HG03060 (cell line): ENCODE measurements at regions not wholly inside any gene's neighbourhood (a gene's known extent, or its start where the extent isn't known, plus 50 kb on each side); places are given as distances from the start of the nearest gene placed in this dataset.

ENCODE experiments used
- ATAC-seq: cut with Tn5 transposase; IDR thresholded peaks from one replicate; pipeline ENCODE4 v1.9.1; 2021; ENCODE audit warnings: low read depth, moderate number of reproducible peaks; ENCODE audit not compliant: unreplicated experiment

- no peak for ATAC-seq
These were observed 52.5 kb upstream of the RPL34 start for GRCh38 chr4:108567831-108568230.

DNA sequence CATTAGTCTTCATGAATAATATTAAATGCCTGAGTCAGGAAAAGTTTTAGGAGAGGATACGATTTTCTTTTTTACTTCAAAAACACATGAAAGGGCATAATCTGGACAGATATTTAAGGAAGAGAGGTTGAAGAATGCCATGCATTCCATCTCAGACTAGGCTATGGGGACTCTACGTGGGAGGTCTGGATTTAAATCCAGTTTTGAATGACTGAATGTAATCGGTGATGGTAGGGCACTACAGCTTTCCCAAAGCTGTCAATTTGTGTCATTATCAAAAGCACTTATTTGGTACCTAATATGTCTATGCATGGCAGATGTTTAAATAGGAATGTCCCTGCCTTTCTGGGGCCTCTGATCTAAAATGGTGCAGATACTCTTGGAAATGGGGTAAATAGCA, 59.3 kb upstream of the RPL34 start:
- no peak for ATAC-seq

- no peak for ATAC-seq
These were observed 59.8 kb upstream of the RPL34 start for GRCh38 chr4:108560616-108561015.

DNA sequence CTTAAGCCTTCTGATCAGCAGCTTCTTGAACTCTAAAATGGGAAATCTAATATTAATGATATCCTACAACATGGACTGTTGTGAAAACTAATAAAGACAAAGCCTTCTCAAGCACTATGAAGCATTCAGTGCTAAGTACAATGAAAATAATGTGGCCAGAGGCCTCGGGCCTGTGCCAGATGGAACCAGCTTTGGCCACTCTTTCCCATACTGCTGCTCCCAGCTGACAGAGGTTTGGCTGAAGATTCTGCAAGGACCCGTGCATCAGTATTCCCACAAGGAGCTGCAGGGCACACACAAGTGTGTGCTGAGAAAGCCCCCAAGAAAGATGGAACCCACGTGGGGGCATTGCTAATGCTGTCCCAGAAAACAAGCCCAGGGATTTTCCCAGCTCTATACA, 60.5 kb upstream of the RPL34 start:
- no peak for ATAC-seq

DNA sequence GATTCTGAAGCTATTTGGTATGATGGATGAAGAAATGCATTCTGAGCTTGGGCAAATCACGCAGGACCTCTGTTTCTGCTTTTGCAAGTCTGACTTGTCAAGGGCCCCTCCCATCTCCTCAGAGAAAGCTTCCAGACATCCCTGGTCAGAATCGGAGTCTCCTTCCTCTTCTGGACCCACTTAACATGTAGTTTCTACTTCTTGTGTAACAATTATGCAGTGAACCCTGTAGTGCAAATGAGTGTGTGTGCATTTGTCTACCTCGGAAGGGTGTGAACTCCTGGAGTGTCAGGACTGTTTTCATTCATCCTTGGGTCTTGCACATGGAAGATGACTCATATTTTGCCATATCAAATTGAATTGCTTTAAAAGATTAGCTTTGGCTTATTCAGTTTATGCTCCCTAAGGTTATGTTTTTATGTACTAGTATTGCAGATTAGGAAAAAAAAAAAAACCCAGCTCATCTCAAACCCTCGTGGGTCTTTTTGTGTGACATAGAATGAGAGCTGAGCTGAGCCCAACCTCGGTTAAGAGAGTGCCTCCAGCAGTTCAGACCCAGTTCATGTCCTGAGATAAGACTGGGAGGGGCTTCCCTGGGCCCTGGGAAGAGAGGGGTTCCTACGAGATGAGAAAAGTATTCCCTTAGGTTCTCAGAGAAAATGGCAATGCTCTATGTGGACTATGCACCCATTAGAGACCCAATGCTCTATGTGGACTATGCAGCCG, 61.1 kb upstream of the RPL34 start:
- no peak for ATAC-seq

GRCh38 chr4:108556588-108557200, 63.7 kb upstream of the RPL34 start:
- ATAC-seq = no peak

DNA sequence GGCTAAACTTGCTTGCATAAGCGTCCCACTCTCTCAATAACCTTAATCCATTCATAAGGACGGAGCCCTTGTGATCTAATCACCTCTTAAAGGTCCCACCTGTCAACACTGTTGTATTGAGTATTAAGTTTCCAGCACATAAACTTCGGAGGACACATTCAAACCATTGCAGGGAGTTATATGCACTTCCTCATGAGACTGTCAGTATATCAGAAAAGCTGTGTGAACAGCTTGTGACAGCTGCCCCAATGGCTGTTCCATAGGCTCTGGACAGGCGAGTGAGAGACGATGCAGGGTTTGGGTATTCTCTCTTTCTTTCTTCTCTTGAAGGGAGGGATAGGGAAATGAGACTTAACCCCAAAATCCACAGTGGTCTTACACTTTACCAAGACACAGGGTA, 64.2 kb upstream of the RPL34 start:
- no peak for ATAC-seq

DNA sequence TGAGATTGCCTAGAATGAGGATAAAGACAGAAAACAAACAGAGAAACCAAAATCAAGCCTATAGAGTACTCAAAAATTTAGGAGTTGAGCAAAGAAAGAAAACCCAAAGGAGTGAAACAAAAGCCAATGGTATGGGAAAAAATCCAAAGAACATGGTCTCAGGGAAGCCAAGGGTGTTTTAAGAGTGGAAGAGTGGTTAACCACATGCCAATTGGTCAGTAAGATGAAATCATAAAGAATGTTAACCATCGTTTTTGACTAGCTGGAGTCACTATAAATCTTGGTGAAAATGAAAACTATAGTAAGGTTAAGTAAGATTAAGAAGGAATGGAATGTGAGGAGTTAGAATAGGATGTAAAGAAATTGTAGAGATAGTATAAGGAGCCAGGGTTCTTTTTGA, 64.7 kb upstream of the RPL34 start:
- ATAC-seq = no peak

DNA sequence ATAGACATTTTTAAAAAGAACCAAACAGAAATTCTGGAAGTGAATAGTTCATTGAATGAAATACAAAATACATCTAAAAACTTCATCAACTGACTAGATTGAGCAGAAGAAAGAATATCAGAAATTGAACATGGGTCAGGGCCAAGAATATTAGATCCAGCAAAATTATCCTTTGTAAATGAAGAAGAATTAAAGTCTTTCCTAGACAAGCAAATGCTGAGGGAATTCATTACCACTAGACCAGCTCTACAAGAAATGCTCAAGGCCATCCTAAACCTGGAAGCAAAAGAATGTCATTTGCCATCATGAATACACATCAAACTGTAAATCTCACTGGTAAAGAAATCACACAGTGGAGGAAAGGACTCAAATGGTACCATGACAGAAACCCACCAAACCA, 72.7 kb upstream of the RPL34 start:
- no peak for ATAC-seq

- no peak for ATAC-seq
These were observed 73.6 kb upstream of the RPL34 start for GRCh38 chr4:108546728-108547127.

- no peak for ATAC-seq
These were observed 75.9 kb upstream of the RPL34 start for GRCh38 chr4:108544481-108544880.

- no peak for ATAC-seq
These were observed 76.9 kb upstream of the RPL34 start for GRCh38 chr4:108543359-108543968.

DNA sequence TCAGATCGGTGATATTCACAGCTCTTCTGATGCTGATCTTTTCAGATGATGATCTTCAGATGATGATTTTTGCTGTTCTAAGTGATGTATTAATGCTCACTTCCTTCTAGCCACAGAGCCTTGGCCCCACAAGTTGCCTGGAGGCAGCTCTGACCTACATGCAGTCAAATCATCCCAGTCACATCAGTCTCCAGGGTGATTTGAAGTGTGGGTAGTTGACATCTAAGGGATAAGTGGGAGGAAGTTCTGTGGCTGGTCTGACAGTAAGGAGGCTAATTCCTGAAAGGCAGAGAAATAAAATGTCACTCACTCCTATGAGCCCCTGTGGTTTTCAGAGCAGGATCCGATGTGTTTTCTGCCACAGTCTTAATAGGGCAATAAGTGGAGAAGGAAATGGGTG, 79.8 kb upstream of the RPL34 start:
- no peak for ATAC-seq

GRCh38 chr4:108536577-108536976, 83.8 kb upstream of the RPL34 start:
- no peak for ATAC-seq

DNA sequence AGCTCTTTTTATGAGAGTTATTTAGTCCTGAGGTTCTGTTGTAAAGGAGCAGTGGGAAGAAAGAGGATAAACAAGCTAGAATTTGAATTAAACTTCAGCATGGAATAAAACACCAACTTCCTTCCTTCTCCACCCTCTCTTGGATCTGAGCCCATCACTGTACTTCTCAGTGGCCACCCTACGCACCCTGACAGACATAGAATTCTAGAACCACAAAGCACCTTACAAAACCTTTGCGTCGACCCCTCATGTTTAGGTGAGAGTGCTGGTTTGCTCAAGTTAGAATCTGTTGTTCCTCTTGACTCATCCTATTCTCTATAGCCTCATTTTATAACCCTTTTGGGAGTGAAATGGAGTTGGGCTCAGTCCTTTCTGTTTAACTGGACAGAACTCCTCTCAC, 84.6 kb upstream of the RPL34 start:
- ATAC-seq = no peak

- no peak for ATAC-seq
These were observed 86.5 kb upstream of the RPL34 start for GRCh38 chr4:108533876-108534275.

DNA sequence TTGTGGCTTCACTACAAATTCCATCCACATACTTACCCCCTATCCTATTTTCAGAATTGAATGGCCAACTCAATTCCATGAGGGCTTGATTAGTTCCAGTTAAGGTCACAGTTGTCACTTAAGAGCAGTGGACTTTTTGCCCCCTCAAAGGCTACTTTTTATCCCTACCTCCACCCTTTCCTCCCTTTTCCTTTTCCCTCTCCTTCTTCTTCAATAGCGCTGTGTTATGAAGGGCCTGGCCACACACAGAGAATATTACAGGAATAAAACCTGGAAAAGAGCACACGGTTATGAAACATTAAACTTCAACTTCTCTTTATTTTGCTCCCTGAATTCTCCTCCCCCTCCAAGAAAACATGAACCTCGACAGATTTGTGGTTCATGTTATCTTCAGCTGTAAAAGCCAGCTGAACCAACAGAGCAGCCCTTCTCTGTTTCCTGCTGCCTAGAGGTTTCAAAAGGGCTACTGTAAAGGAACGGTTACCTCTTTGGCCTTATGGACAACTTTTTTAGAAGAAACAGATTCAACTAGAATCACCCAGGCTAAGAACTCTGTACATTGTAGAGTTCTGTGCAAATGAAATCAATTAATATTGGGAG, 87.0 kb upstream of the RPL34 start:
- no peak for ATAC-seq

- no peak for ATAC-seq
These were observed 87.6 kb upstream of the RPL34 start for GRCh38 chr4:108532738-108533137.

GRCh38 chr4:108532187-108532586, 88.2 kb upstream of the RPL34 start:
- no peak for ATAC-seq

DNA sequence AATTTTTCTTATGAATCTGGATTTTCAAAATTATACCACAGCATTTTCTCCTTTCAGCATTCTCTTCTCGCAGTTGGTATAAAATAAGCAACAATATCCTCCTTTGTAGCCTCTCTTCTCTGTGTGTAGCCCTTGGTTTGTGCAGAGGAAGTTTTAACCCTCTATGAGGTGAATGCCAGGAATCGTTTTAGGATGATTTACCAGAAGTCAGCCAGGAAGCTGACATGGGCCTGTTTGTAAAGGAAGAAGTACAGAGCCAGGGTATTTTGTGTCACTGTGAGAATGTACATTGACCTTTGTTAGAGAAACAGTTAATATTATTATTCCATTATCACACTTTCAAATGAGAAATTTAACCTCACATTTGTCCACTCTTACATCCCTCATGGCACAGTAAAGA, 88.9 kb upstream of the RPL34 start:
- no peak for ATAC-seq

- ATAC-seq = no peak
These were observed 90.1 kb upstream of the RPL34 start for GRCh38 chr4:108529984-108530905.
